ENCODE measurements at regions not wholly inside any gene's neighbourhood (a gene's known extent, or its start where the extent isn't known, plus 50 kb on each side); places are given as distances from the start of the nearest gene placed in this dataset.

- H3K36me3 ChIP-seq (ENCODE audit: control insufficient read depth in 2 of 4, insufficient read depth in 4 of 4, low read length in 3 of 4) = no peaks in the 10 kb centered on the region
- H4K91ac ChIP-seq (replicated peaks; ENCODE audit: insufficient read length, low read length) = no peak overlapping the region
- DNase-seq (ENCODE audit: low read depth in 1 of 2, low spot score in 2 of 2) (no peak), FAIRE-seq (no peak)
- no peak overlapping the region for H4K8ac ChIP-seq (ENCODE audit: extremely low read depth, insufficient read depth, low read length)
- no peak overlapping the region for H3K4me2 ChIP-seq (ENCODE audit: insufficient read depth in 1 of 2, low read depth in 2 of 2, low read length in 2 of 2)
- no peaks in the 10 kb centered on the region for H4K20me1 ChIP-seq (replicated peaks in 1 of 2; ENCODE audit: control insufficient read depth in 1 of 2, insufficient read depth in 2 of 2, low read length in 2 of 2)
- H2BK120ac ChIP-seq (replicated peaks; ENCODE audit: low read depth, low read length) = no peak overlapping the region
- H2BK12ac ChIP-seq (ENCODE audit: low read depth, low read length) = no peak overlapping the region
- H3K56ac ChIP-seq (replicated peaks; ENCODE audit: insufficient read length, low read depth, low read length) = no peak overlapping the region
- no peak overlapping the region for H3K4me3 ChIP-seq (ENCODE audit: extremely low read depth in 1 of 4, insufficient read depth in 2 of 4, low read depth in 3 of 4, low read length in 4 of 4)
- H3K23me2 ChIP-seq (ENCODE audit: low read depth, low read length) = no peaks in the 10 kb centered on the region
- no peak overlapping the region for H2BK20ac ChIP-seq (ENCODE audit: low read length)
- whole genome bisulfite sequencing, 2 experiments (ENCODE audit: extremely low coverage in 1 of 2, insufficient coverage in 1 of 2, insufficient read length in 1 of 2, insufficient replicate concordance in 2 of 2, low coverage in 1 of 2, low lambda C conversion rate in 2 of 2, missing lambda C conversion rate in 1 of 2) = 86% methylated on average over 2 of the region's 2 CpGs; no CpG with 5 or more reads in 1 of the 2 experiments
- no peak overlapping the region for H3K18ac ChIP-seq (ENCODE audit: extremely low read depth, low read length)
- H3K79me1 ChIP-seq (ENCODE audit: low read depth, low read length) = no peaks in the 10 kb centered on the region
- H4K5ac ChIP-seq (ENCODE audit: insufficient read length, low read depth, low read length) = no peak overlapping the region
- CTCF ChIA-PET (ENCODE audit: partially characterized antibody) = interaction anchor here (1.6 to 1.8 kb wide), 2 partner anchors 26 to 35 kb away, joined by 5 to 6 read pairs; no protein-coding TSS in a partner anchor
- H3K4me1 ChIP-seq (replicated peaks in 1 of 4; ENCODE audit: control insufficient read depth in 3 of 4, insufficient read depth in 4 of 4, low read length in 3 of 4) = peaks cover 2 to 8% (median 4%) of the 10 kb centered on the region in 4 experiments; a peak in 4 of 7 replicates
- H2AK5ac ChIP-seq (ENCODE audit: low read depth, low read length) = no peak overlapping the region
- POLR2A ChIA-PET (ENCODE audit: partially characterized antibody) = no interaction called here
- no peak overlapping the region for H2BK15ac ChIP-seq (ENCODE audit: low read length)
- no peaks in the 10 kb centered on the region for H3K27me3 ChIP-seq (replicated peaks in 1 of 4; ENCODE audit: control insufficient read depth in 3 of 4, extremely low read depth in 1 of 4, insufficient read depth in 3 of 4, low read length in 3 of 4)
- H3K9me3 ChIP-seq (ENCODE audit: insufficient read depth in 2 of 2, low read depth in 1 of 2, low read length in 1 of 2) = no peaks in the 10 kb centered on the region
- H2BK5ac ChIP-seq (ENCODE audit: low read depth, low read length) = no peak overlapping the region
- H3K23ac ChIP-seq (ENCODE audit: insufficient read length) = no peak overlapping the region
- peak overlapping the region; percentile 26 for H3K4ac ChIP-seq (replicated peaks; ENCODE audit: insufficient read length, low read depth, low read length)
- no peak overlapping the region for H2AFZ ChIP-seq (ENCODE audit: low read length)
- no peak overlapping the region for H3K27ac ChIP-seq (ENCODE audit: low read depth, low read length)
- no peak overlapping the region for H3K9ac ChIP-seq (replicated peaks in 1 of 4; ENCODE audit: extremely low read depth in 1 of 4, low read depth in 3 of 4, low read length in 3 of 4)
- H3K14ac ChIP-seq (ENCODE audit: insufficient read length) = no peak overlapping the region
- no peaks in the 10 kb centered on the region for H3K79me2 ChIP-seq (ENCODE audit: control insufficient read depth in 1 of 2, insufficient read depth in 2 of 2, low read length in 2 of 2)
- no peak for TF ChIP-seq RNF2 (IDR thresholded peaks at IDR 0.05; ENCODE audit: borderline replicate concordance, low read depth, low read length, missing control alignments, poor library complexity, severe bottlenecking)
- no peak for TF ChIP-seq ZNF274 (IDR thresholded peaks at IDR 0.05; ENCODE audit: borderline replicate concordance, extremely low read depth, low read length)
- no peak for TF ChIP-seq CHD2 (IDR thresholded peaks at IDR 0.05; ENCODE audit: low read length)
- TF ChIP-seq CBX5 (IDR thresholded peaks at IDR 0.05; ENCODE audit: low read depth, low read length) = no peak
- no peak for TF ChIP-seq BRCA1 (IDR thresholded peaks at IDR 0.05; ENCODE audit: low read depth, low read length)
- TF ChIP-seq CREB1 (IDR thresholded peaks at IDR 0.05) = no peak
- TF ChIP-seq KDM1A (IDR thresholded peaks at IDR 0.05; ENCODE audit: borderline replicate concordance, low read length) = no peak
- no peak for TF ChIP-seq CBX8 (IDR thresholded peaks at IDR 0.05; ENCODE audit: borderline replicate concordance, low read depth, low read length)
- no peak for TF ChIP-seq SAP30 (IDR thresholded peaks at IDR 0.05; ENCODE audit: insufficient read depth, insufficient replicate concordance, low read length)
- no peak for TF ChIP-seq EGR1 (IDR thresholded peaks at IDR 0.05; ENCODE audit: borderline replicate concordance, low read depth, low read length)
- TF ChIP-seq SP1 (IDR thresholded peaks at IDR 0.05; ENCODE audit: low read depth, low read length) = no peak
- TF ChIP-seq POLR2AphosphoS5 (IDR thresholded peaks at IDR 0.05; ENCODE audit: low read depth, low read length) = no peak
- no peak for TF ChIP-seq FOSL1 (IDR thresholded peaks at IDR 0.05; ENCODE audit: insufficient read depth, low read depth, low read length)
- no peak for TF ChIP-seq SP2 (IDR thresholded peaks at IDR 0.05; ENCODE audit: low read length)
These were observed 176.4 kb upstream of the PROK2 start for GRCh38 chr3:71961378-71961777.

Data from H1 (cell line).